ENCODE measurements at regions not wholly inside any gene's neighbourhood (a gene's known extent, or its start where the extent isn't known, plus 50 kb on each side); places are given as distances from the start of the nearest gene placed in this dataset.

DNA sequence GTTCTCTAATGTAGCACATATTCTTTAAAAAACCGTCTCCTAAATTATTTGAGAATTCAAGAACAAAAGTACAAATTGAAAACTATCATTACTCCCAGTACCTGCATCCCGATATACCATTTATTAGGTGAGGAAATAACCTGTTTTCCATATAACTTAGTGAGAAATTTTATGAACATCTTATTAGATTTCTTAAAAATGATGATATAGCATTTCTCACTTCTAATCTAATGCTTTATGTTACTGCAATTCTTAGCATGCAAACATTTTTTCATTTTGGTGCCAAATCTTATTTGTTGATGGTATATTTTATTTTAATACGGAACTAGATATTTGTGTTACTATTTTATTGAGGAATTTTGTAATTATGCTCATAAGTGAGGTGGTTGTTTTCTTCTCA lies 1321.3 kb upstream of the SLC10A2 start:
- TF ChIP-seq, protein P1, sequence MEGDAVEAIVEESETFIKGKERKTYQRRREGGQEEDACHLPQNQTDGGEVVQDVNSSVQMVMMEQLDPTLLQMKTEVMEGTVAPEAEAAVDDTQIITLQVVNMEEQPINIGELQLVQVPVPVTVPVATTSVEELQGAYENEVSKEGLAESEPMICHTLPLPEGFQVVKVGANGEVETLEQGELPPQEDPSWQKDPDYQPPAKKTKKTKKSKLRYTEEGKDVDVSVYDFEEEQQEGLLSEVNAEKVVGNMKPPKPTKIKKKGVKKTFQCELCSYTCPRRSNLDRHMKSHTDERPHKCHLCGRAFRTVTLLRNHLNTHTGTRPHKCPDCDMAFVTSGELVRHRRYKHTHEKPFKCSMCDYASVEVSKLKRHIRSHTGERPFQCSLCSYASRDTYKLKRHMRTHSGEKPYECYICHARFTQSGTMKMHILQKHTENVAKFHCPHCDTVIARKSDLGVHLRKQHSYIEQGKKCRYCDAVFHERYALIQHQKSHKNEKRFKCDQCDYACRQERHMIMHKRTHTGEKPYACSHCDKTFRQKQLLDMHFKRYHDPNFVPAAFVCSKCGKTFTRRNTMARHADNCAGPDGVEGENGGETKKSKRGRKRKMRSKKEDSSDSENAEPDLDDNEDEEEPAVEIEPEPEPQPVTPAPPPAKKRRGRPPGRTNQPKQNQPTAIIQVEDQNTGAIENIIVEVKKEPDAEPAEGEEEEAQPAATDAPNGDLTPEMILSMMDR (IDR thresholded peaks at IDR 0.05) = no peak
- ATAC-seq (no peak), DNase-seq (no peak)
- Histone ChIP-seq H3K9me3 (peaks cover 0 to 9% (median 0%) of the 10 kb centered on the region in 11 donors), H3K27me3 (no peaks in the 10 kb centered on the region), H3K27ac (no peak overlapping the region), H3K4me1 (no peaks in the 10 kb centered on the region), H3K4me3 (no peak overlapping the region), H3K36me3 (no peaks in the 10 kb centered on the region)
- 64 to 65% methylated on average over 3 of the region's 3 CpGs for WGBS, 2 donors
- intact Hi-C loops (cut with DNase I) = no loop called here

DNA sequence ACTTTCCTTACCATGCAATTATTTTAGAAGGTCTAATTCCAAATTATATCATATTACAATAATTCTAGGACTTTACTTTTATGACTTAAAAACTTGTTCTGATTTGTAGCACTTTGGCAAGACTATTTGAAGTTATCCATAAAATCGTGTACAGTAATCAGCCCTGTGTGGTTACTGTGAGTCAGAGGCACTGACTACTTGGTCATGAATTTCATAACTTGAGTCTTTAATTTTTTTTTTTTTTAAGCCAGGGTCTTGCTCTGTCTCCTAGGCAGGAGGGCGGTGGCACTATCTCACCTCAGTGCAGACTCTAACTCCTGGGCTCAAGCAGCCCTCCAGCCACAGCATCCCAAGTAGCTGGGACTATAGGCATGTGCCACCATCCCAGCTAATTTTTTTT lies 1319.2 kb upstream of the SLC10A2 start:
- TF ChIP-seq, protein P1 (IDR thresholded peaks at IDR 0.05) = no peak
- Histone ChIP-seq H3K36me3 (no peaks in the 10 kb centered on the region), H3K4me1 (no peaks in the 10 kb centered on the region), H3K9me3 (peaks cover 0 to 9% (median 0%) of the 10 kb centered on the region in 11 donors), H3K27me3 (no peaks in the 10 kb centered on the region), H3K4me3 (no peak overlapping the region), H3K27ac (no peak overlapping the region)
- ATAC-seq (no peak), DNase-seq (no peak)
- WGBS, 2 donors = 75 to 82% methylated on average over 2 of the region's 2 CpGs
- intact Hi-C loops (cut with DNase I) = no loop called here

DNA sequence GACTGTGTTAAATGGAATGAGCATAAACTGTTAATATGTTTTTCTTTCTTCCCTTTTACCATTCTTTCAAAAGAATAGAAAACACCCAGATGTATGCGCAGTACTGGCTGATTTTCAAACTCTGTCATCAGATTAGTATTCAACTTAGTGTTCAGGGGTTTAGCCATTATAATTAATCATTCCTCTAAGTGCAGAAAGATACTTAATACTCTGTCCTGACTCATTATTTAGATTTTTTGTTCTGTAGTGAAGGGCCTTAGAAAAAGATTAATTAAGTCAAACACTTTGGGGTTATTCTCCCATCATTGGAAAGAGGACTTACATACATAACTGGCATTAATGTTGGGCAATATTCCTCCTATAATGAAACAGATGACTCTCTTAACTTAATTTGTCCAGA lies 1316.7 kb upstream of the SLC10A2 start:
- ATAC-seq (no peak), DNase-seq (no peak)
- TF ChIP-seq, protein P1 (IDR thresholded peaks at IDR 0.05) = no peak
- no peak overlapping the region for H3K4me3 ChIP-seq
- WGBS, 2 donors = 89% methylated on average over 1 of the region's 1 CpG
- peaks cover 0 to 3% (median 0%) of the 10 kb centered on the region in 7 donors for H3K27me3 ChIP-seq
- peaks cover 0 to 2% (median 0%) of the 10 kb centered on the region in 11 donors for H3K9me3 ChIP-seq
- no peaks in the 10 kb centered on the region for H3K4me1 ChIP-seq
- H3K36me3 ChIP-seq = no peaks in the 10 kb centered on the region
- no peak overlapping the region for H3K27ac ChIP-seq
- intact Hi-C loops (cut with DNase I) = no loop called here

DNA sequence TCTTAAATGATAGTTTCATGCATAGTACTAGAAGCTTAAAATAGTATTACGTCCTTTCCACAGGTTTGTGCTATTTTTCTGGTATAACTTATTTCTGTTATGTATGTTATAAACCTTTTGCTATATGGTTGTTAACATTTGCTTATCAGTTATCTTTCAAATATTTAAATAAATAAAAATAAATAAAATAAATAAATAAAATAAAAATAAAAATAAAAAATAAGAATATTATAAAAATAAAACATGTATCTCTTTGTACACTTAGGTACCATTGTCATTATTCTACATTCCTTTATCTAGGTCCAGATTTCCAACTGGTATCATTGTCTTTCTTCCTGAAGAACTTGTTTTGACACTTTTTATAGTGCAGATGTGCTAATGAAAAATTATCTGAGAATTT lies 1310.4 kb upstream of the SLC10A2 start:
- 89 to 94% methylated on average over 1 of the region's 1 CpG for WGBS, 2 donors
- intact Hi-C loops (cut with DNase I) = no loop called here
- no peaks in the 10 kb centered on the region for H3K9me3 ChIP-seq
- H3K36me3 ChIP-seq = no peaks in the 10 kb centered on the region
- DNase-seq (no peak), ATAC-seq (no peak)
- H3K4me3 ChIP-seq = no peak overlapping the region
- H3K27me3 ChIP-seq = peaks cover 0 to 3% (median 0%) of the 10 kb centered on the region in 7 donors
- TF ChIP-seq, protein P1 (IDR thresholded peaks at IDR 0.05) = no peak
- H3K27ac ChIP-seq = no peak overlapping the region
- H3K4me1 ChIP-seq = no peaks in the 10 kb centered on the region
